Calu3 (cell line): ENCODE measurements at regions not wholly inside any gene's neighbourhood (a gene's known extent, or its start where the extent isn't known, plus 50 kb on each side); places are given as distances from the start of the nearest gene placed in this dataset.

Experiments used
- BruUV-seq: library from RNA; stranded (reverse); fragments of 400-500 nt; replicated peaks from 2 replicates; lab custom pipeline; 2021; lab: Mats Ljungman, UMichigan
- CTCF ChIA-PET: fragments of 300-600 bp; sonication (Branson Sonifier 250); formaldehyde crosslinking; loops from one replicate; lab custom pipeline; 2022; ENCODE audit warnings: antibody characterized with exemption; lab: Charles Lee
- DNase-seq: peaks from one replicate; pipeline ENCODE4 v3.0.0; 2022
- H3K27ac Mint-ChIP-seq: one replicate; pipeline ENCODE4 v1.8.0; 2022; ENCODE audit warnings: mixed read lengths; ENCODE audit not compliant: unreplicated experiment
- H3K27me3 Mint-ChIP-seq: one replicate; pipeline ENCODE4 v1.8.0; 2022; ENCODE audit warnings: mixed read lengths; ENCODE audit not compliant: unreplicated experiment
- H3K36me3 Mint-ChIP-seq: one replicate; pipeline ENCODE4 v1.8.0; 2022; ENCODE audit warnings: mild to moderate bottlenecking, moderate library complexity, mixed read lengths; ENCODE audit not compliant: insufficient read depth, unreplicated experiment
- H3K4me1 Mint-ChIP-seq: one replicate; pipeline ENCODE4 v1.8.0; 2022; ENCODE audit warnings: mild to moderate bottlenecking, low read depth, mixed read lengths; ENCODE audit not compliant: unreplicated experiment
- H3K4me3 Mint-ChIP-seq: one replicate; pipeline ENCODE4 v1.8.0; 2022; ENCODE audit warnings: mild to moderate bottlenecking, low read depth, moderate library complexity, mixed read lengths; ENCODE audit not compliant: unreplicated experiment
- H3K9me3 Mint-ChIP-seq: one replicate; pipeline ENCODE4 v1.8.0; 2022; ENCODE audit warnings: low read depth, mixed read lengths; ENCODE audit not compliant: unreplicated experiment
- intact Hi-C: fragments of 100-400 bp; cut with micrococcal nuclease; formaldehyde crosslinking; loops from one replicate; pipeline ENCODE4 v1.10.0; 2022; ENCODE audit not compliant: unreplicated experiment
- TF ChIP-seq, protein P1 (sequence below): fragments of 200-600 bp; IDR thresholded peaks from one replicate; pipeline ENCODE4 v1.8.0; 2022; ENCODE audit warnings: antibody characterized with exemption; ENCODE audit not compliant: unreplicated experiment

DNA sequence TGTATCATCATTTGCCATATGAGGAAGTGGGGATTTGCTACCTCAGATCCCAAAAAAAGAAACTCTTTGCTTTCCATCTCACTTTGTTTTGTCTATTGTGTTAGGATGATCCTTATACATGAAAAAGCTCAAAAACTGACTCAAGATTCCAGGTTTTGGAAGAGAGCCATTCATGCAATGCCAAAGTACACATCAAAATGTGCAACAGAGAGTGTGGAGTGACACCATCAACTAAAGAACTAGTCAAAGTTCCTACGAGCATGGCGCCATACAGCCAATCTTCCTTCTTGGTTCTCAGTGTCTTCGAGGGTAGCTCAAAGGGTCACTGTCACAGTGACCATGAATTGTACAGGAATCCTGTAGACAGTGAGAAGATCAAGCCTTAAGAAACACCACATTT, 255.8 kb upstream of the SASH1 start:
- intact Hi-C loops = no loop called here

DNA sequence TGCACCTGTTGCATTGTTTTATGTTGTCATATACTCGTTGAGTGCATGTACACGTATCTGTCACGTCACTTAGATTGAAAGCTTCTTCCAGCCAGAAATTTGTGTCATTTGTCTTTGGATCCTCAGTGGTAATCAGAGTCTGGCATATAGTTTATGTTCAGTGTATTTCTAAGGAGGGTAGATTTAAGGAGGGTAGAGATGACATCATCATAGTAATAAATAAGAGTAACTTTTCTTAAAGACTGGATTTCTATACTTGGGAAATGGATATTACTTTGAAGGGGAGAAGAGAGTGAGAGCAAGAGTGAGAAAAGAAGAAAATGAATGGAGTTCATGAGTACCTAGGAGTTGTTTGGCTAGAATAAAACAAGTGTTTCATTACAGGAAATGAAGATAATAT, 255.0 kb upstream of the SASH1 start:
- H3K9me3 Mint-ChIP-seq = peaks cover 5% of the 10 kb centered on the region
- CTCF ChIA-PET = no interaction called here
- no peaks in the 10 kb centered on the region for H3K4me1 Mint-ChIP-seq
- TF ChIP-seq, protein P1, sequence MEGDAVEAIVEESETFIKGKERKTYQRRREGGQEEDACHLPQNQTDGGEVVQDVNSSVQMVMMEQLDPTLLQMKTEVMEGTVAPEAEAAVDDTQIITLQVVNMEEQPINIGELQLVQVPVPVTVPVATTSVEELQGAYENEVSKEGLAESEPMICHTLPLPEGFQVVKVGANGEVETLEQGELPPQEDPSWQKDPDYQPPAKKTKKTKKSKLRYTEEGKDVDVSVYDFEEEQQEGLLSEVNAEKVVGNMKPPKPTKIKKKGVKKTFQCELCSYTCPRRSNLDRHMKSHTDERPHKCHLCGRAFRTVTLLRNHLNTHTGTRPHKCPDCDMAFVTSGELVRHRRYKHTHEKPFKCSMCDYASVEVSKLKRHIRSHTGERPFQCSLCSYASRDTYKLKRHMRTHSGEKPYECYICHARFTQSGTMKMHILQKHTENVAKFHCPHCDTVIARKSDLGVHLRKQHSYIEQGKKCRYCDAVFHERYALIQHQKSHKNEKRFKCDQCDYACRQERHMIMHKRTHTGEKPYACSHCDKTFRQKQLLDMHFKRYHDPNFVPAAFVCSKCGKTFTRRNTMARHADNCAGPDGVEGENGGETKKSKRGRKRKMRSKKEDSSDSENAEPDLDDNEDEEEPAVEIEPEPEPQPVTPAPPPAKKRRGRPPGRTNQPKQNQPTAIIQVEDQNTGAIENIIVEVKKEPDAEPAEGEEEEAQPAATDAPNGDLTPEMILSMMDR = no peak
- DNase-seq = no peak
- no TSS peak for BruUV-seq
- intact Hi-C loops = no loop called here
- no peak overlapping the region for H3K27ac Mint-ChIP-seq
- no peak overlapping the region for H3K4me3 Mint-ChIP-seq
- H3K36me3 Mint-ChIP-seq = no peaks in the 10 kb centered on the region
- no peaks in the 10 kb centered on the region for H3K27me3 Mint-ChIP-seq

More for the DNA sequence above, 255.8 kb upstream of the SASH1 start:
- no TSS peak for BruUV-seq
- TF ChIP-seq, protein P1 = no peak
- no peak for DNase-seq
- Mint-ChIP-seq H3K36me3 (no peaks in the 10 kb centered on the region), H3K27ac (no peak overlapping the region), H3K9me3 (peaks cover 5% of the 10 kb centered on the region), H3K27me3 (no peaks in the 10 kb centered on the region), H3K4me3 (no peak overlapping the region), H3K4me1 (no peaks in the 10 kb centered on the region)
- CTCF ChIA-PET = no interaction called here

DNA sequence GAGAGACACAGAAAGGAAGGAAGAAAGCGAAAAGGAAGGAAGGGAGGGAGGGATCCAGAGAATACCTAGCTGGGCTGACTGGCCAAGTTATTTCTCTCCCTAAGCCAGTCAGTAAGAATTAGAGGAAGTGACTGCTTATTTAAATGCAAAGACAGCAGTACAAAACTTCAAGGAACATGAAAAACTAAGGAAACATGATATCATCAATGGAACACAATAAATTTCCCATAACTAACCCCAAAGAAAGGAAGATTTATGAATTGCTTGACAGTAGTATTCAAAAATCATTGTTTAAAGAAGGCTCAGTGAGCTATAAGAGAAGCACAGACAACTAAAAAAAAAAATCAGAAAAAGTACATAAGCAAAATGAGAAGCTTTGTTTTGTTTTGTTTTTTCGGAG, 252.3 kb upstream of the SASH1 start:
- DNase-seq = no peak
- intact Hi-C loops = no loop called here
- H3K9me3 Mint-ChIP-seq = peaks cover 5% of the 10 kb centered on the region
- BruUV-seq = no TSS peak
- H3K27ac Mint-ChIP-seq = no peak overlapping the region
- CTCF ChIA-PET = no interaction called here
- H3K27me3 Mint-ChIP-seq = no peaks in the 10 kb centered on the region
- TF ChIP-seq, protein P1 = no peak
- H3K36me3 Mint-ChIP-seq = no peaks in the 10 kb centered on the region
- no peak overlapping the region for H3K4me3 Mint-ChIP-seq
- no peaks in the 10 kb centered on the region for H3K4me1 Mint-ChIP-seq

DNA sequence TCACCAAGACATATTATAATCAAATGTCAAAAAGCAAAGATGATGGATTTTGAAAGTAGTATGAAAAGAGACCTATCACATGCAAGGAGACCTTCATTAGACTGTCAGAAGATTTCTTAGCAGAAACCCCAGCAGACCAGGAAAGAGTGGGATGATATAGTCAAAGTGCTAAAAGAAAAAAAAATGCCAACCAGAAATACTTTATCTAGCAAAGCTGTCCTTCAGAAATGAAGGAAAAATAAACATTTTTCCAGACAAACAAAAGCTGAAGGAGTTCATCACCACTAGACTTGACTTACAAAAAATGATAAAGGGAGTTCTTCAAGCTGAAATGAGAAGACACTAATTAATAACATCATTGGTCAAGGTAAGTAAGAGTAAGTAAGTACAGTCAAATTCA, 251.2 kb upstream of the SASH1 start:
- H3K27me3 Mint-ChIP-seq = no peaks in the 10 kb centered on the region
- peaks cover 5% of the 10 kb centered on the region for H3K9me3 Mint-ChIP-seq
- TF ChIP-seq, protein P1 = no peak
- intact Hi-C loops = no loop called here
- CTCF ChIA-PET = no interaction called here
- H3K4me1 Mint-ChIP-seq = no peaks in the 10 kb centered on the region
- H3K4me3 Mint-ChIP-seq = no peak overlapping the region
- H3K27ac Mint-ChIP-seq = no peak overlapping the region
- DNase-seq = no peak
- no peaks in the 10 kb centered on the region for H3K36me3 Mint-ChIP-seq
- no TSS peak for BruUV-seq

DNA sequence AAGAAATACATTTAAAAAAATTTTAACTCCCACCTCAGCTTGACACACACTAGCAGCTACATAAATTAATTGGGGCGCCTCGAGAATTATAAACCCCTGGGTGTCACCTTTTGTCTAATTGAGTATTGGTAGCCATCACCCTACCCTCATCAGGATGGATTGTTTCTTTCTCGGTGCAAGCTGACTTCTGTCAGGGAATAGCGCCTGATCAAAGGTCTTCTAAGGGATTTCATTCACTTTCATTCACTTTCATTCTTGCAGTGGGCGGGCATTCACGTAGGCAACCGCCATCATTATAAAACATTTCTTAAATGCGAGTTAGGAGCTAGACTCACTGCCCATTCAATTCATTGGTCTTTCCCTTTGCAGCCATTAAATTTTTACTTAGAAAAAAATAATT, 239.2 kb upstream of the SASH1 start:
- H3K4me1 Mint-ChIP-seq = no peaks in the 10 kb centered on the region
- intact Hi-C loops = no loop called here
- H3K27me3 Mint-ChIP-seq = no peaks in the 10 kb centered on the region
- no peak overlapping the region for H3K27ac Mint-ChIP-seq
- no peak overlapping the region for H3K4me3 Mint-ChIP-seq
- no peak for DNase-seq
- BruUV-seq = no TSS peak
- H3K9me3 Mint-ChIP-seq = no peaks in the 10 kb centered on the region
- CTCF ChIA-PET = no interaction called here
- TF ChIP-seq, protein P1 = no peak
- no peaks in the 10 kb centered on the region for H3K36me3 Mint-ChIP-seq
